ENCODE measurements at regions not wholly inside any gene's neighbourhood (a gene's known extent, or its start where the extent isn't known, plus 50 kb on each side); places are given as distances from the start of the nearest gene placed in this dataset.

- no peak for DNase-seq (ENCODE audit: low read depth)
- TF ChIP-seq CTCF (IDR thresholded peaks at IDR 0.05; ENCODE audit: insufficient read depth, low read length): no peak
- H3K4me3 ChIP-seq (ENCODE audit: low read depth, low read length): no peak overlapping the region
Observed at GRCh38 chr7:35550831-35551230, 144.1 kb downstream of the HERPUD2 start.

- no peak for TF ChIP-seq CTCF (IDR thresholded peaks at IDR 0.05; ENCODE audit: insufficient read depth, low read length)
- H3K4me3 ChIP-seq (ENCODE audit: low read depth, low read length): no peak overlapping the region
- no peak for DNase-seq (ENCODE audit: low read depth)
Observed at GRCh38 chr7:35549781-35550180, 145.2 kb downstream of the HERPUD2 start.

GRCh38 chr7:35548291-35548690 lies 146.6 kb downstream of the HERPUD2 start:
- no peak for DNase-seq (ENCODE audit: low read depth)
- TF ChIP-seq CTCF (IDR thresholded peaks at IDR 0.05; ENCODE audit: insufficient read depth, low read length): no peak
- no peak overlapping the region for H3K4me3 ChIP-seq (ENCODE audit: low read depth, low read length)

GRCh38 chr7:35546691-35547429 lies 148.1 kb downstream of the HERPUD2 start:
- no peak overlapping the region for H3K4me3 ChIP-seq (ENCODE audit: low read depth, low read length)
- TF ChIP-seq CTCF (IDR thresholded peaks at IDR 0.05; ENCODE audit: insufficient read depth, low read length): no peak
- DNase-seq (ENCODE audit: low read depth): no peak

GRCh38 chr7:35545831-35546230 lies 149.1 kb downstream of the HERPUD2 start:
- H3K4me3 ChIP-seq (ENCODE audit: low read depth, low read length): no peak overlapping the region
- no peak for DNase-seq (ENCODE audit: low read depth)
- TF ChIP-seq CTCF (IDR thresholded peaks at IDR 0.05; ENCODE audit: insufficient read depth, low read length): no peak

GRCh38 chr7:35544028-35544742 lies 150.8 kb downstream of the HERPUD2 start:
- no peak for TF ChIP-seq CTCF (IDR thresholded peaks at IDR 0.05; ENCODE audit: insufficient read depth, low read length)
- DNase-seq (ENCODE audit: low read depth): no peak

More at GRCh38 chr7:35544028-35544742, 150.8 kb downstream of the HERPUD2 start:
- H3K4me3 ChIP-seq (ENCODE audit: low read depth, low read length): no peak overlapping the region
